CD8-positive, alpha-beta memory T cell (primary cell): ENCODE measurements at regions not wholly inside any gene's neighbourhood (a gene's known extent, or its start where the extent isn't known, plus 50 kb on each side); places are given as distances from the start of the nearest gene placed in this dataset.

Experiments used
- CTCF ChIA-PET: fragments of 350-600 bp; sonication (Branson Sonifier 250); formaldehyde crosslinking; loops from one replicate; lab custom pipeline; 2021; ENCODE audit warnings: antibody characterized with exemption; lab: Charles Lee
- POLR2A ChIA-PET: fragments of 350-600 bp; sonication (Branson Sonifier 250); formaldehyde crosslinking; loops from one replicate; lab custom pipeline; 2021; ENCODE audit warnings: antibody characterized with exemption; lab: Charles Lee
- DNase-seq, 5 donors: peaks; one replicate each; pipeline versions ENCODE4 v3.0.0 to v3.0.0-alpha.2; 2020 to 2022; ENCODE audit warnings: mixed read lengths in 1 of 5
- H3K27ac ChIP-seq: one replicate; pipeline ENCODE4 v1.7.0; 2013; ENCODE audit warnings: low read depth, mild to moderate bottlenecking, low read length, moderate library complexity
- H3K27me3 ChIP-seq: 2 replicates; pipeline ENCODE4 v1.7.0; 2013; ENCODE audit warnings: low read length, mild to moderate bottlenecking; ENCODE audit not compliant: insufficient read depth, poor library complexity, severe bottlenecking
- H3K36me3 ChIP-seq: 2 replicates; pipeline ENCODE4 v1.7.0; 2013; ENCODE audit warnings: mild to moderate bottlenecking, low read length, moderate library complexity; ENCODE audit not compliant: insufficient read depth
- H3K4me1 ChIP-seq: 2 replicates; pipeline ENCODE4 v1.7.0; 2013; ENCODE audit warnings: mild to moderate bottlenecking, low read length, moderate library complexity; ENCODE audit not compliant: insufficient read depth
- H3K4me3 ChIP-seq: 2 replicates; pipeline ENCODE4 v1.7.0; 2013; ENCODE audit warnings: mild to moderate bottlenecking, low read length
- H3K9me3 ChIP-seq: 2 replicates; pipeline ENCODE4 v1.7.0; 2013; ENCODE audit warnings: mild to moderate bottlenecking, low read length
- H3K27ac Mint-ChIP-seq, 8 donors: one replicate each; pipeline ENCODE4 v1.8.0; 2020 to 2021; ENCODE audit warnings: mixed read lengths in 8 of 8, mild to moderate bottlenecking in 6 of 8, inconsistent platforms in 3 of 8, moderate library complexity in 3 of 8
- H3K27me3 Mint-ChIP-seq, 2 donors: one replicate each; pipeline ENCODE4 v1.8.0; 2020 to 2021; ENCODE audit warnings: mixed read lengths in 2 of 2, mild to moderate bottlenecking in 1 of 2, moderate library complexity in 1 of 2
- H3K36me3 Mint-ChIP-seq, 3 donors: one replicate each; pipeline ENCODE4 v1.8.0; 2020 to 2021; ENCODE audit warnings: mixed read lengths in 3 of 3, inconsistent platforms in 1 of 3, mild to moderate bottlenecking in 1 of 3
- H3K4me1 Mint-ChIP-seq, 3 donors: one replicate each; pipeline ENCODE4 v1.8.0; 2020 to 2021; ENCODE audit warnings: mixed read lengths in 3 of 3, inconsistent platforms in 1 of 3, mild to moderate bottlenecking in 1 of 3
- H3K4me3 Mint-ChIP-seq, 7 donors: one replicate each; pipeline ENCODE4 v1.8.0; 2020 to 2021; ENCODE audit warnings: mixed read lengths in 7 of 7, mild to moderate bottlenecking in 6 of 7, moderate library complexity in 4 of 7, inconsistent platforms in 2 of 7
- H3K9me3 Mint-ChIP-seq, 5 donors: one replicate each; pipeline ENCODE4 v1.8.0; 2020 to 2022; ENCODE audit warnings: mixed read lengths in 5 of 5, mild to moderate bottlenecking in 3 of 5, moderate library complexity in 2 of 5, inconsistent platforms in 1 of 5

GRCh38 chr19:30086916-30087315 is 144.9 kb downstream of the URI1 start:
- Mint-ChIP-seq H3K9me3 (no peaks in the 10 kb centered on the region), H3K27me3 (peaks cover 10 to 16% of the 10 kb centered on the region in 2 donors), H3K36me3 (no peaks in the 10 kb centered on the region), H3K27ac (no peak overlapping the region), H3K4me1 (no peaks in the 10 kb centered on the region), H3K4me3 (no peak overlapping the region)
- H3K4me1 ChIP-seq: no peaks in the 10 kb centered on the region
- no peak overlapping the region for H3K27ac ChIP-seq
- no peak for DNase-seq
- POLR2A ChIA-PET: no interaction called here
- no peaks in the 10 kb centered on the region for H3K36me3 ChIP-seq
- H3K4me3 ChIP-seq: no peak overlapping the region
- no peaks in the 10 kb centered on the region for H3K27me3 ChIP-seq
- CTCF ChIA-PET: no interaction called here
- no peaks in the 10 kb centered on the region for H3K9me3 ChIP-seq

GRCh38 chr19:30087381-30088138 is 145.5 kb downstream of the URI1 start:
- POLR2A ChIA-PET: no interaction called here
- H3K4me1 Mint-ChIP-seq: no peaks in the 10 kb centered on the region

GRCh38 chr19:30088567-30088966 is 146.5 kb downstream of the URI1 start:
- ChIA-PET CTCF (no interaction called here), POLR2A (no interaction called here)
- Mint-ChIP-seq H3K4me1 (no peaks in the 10 kb centered on the region), H3K27ac (no peak overlapping the region), H3K9me3 (no peaks in the 10 kb centered on the region), H3K36me3 (no peaks in the 10 kb centered on the region), H3K27me3 (peaks cover 4 to 6% of the 10 kb centered on the region in 2 donors), H3K4me3 (no peak overlapping the region)
- no peaks in the 10 kb centered on the region for H3K27me3 ChIP-seq
- no peak for DNase-seq
- no peaks in the 10 kb centered on the region for H3K9me3 ChIP-seq
- no peak overlapping the region for H3K4me3 ChIP-seq
- H3K27ac ChIP-seq: no peak overlapping the region
- H3K36me3 ChIP-seq: no peaks in the 10 kb centered on the region
- no peaks in the 10 kb centered on the region for H3K4me1 ChIP-seq

More at GRCh38 chr19:30087381-30088138, 145.5 kb downstream of the URI1 start:
- Histone ChIP-seq H3K4me1 (no peaks in the 10 kb centered on the region), H3K27me3 (no peaks in the 10 kb centered on the region), H3K9me3 (no peaks in the 10 kb centered on the region), H3K4me3 (no peak overlapping the region), H3K36me3 (no peaks in the 10 kb centered on the region), H3K27ac (no peak overlapping the region)
- Mint-ChIP-seq H3K27ac (no peak overlapping the region), H3K27me3 (peaks cover 5 to 9% of the 10 kb centered on the region in 2 donors), H3K9me3 (no peaks in the 10 kb centered on the region), H3K36me3 (no peaks in the 10 kb centered on the region), H3K4me3 (no peak overlapping the region)
- DNase-seq: no peak
- CTCF ChIA-PET: no interaction called here

GRCh38 chr19:30089086-30089665 is 147.1 kb downstream of the URI1 start:
- Histone ChIP-seq H3K27me3 (no peaks in the 10 kb centered on the region), H3K27ac (no peak overlapping the region), H3K9me3 (no peaks in the 10 kb centered on the region), H3K4me1 (no peaks in the 10 kb centered on the region), H3K36me3 (no peaks in the 10 kb centered on the region), H3K4me3 (no peak overlapping the region)
- Mint-ChIP-seq H3K4me3 (no peak overlapping the region), H3K9me3 (no peaks in the 10 kb centered on the region), H3K36me3 (no peaks in the 10 kb centered on the region), H3K27me3 (peaks cover 6% of the 10 kb centered on the region in 2 donors), H3K4me1 (no peaks in the 10 kb centered on the region), H3K27ac (no peak overlapping the region)
- CTCF ChIA-PET: no interaction called here
- DNase-seq: no peak
- POLR2A ChIA-PET: no interaction called here

DNA sequence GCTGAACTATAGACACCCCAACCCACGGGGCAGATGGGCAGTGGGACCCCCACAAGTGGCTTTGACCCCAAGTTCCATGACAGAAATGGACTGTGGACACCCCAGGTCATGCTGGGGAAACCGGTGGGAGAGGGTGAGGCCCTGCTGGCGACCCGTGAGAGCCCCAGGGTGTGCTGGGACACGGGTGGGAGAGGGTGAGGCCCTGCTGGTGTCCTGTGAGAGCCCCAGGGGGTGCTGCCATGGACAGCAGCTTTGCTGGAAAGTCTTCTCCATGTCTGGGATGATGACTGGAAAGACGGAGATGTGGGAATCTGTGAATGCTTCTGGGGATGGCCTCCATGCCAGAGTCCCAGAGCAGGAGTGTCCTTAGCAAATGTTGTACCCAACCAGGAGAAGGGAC is 148.4 kb downstream of the URI1 start:
- Histone ChIP-seq H3K27me3 (no peaks in the 10 kb centered on the region), H3K36me3 (no peaks in the 10 kb centered on the region), H3K9me3 (no peaks in the 10 kb centered on the region), H3K4me3 (no peak overlapping the region), H3K4me1 (no peaks in the 10 kb centered on the region), H3K27ac (no peak overlapping the region)
- no peak for DNase-seq
- ChIA-PET CTCF (no interaction called here), POLR2A (no interaction called here)
- Mint-ChIP-seq H3K4me3 (no peak overlapping the region), H3K27ac (no peak overlapping the region), H3K4me1 (no peaks in the 10 kb centered on the region), H3K9me3 (no peaks in the 10 kb centered on the region), H3K36me3 (no peaks in the 10 kb centered on the region), H3K27me3 (peaks cover 6% of the 10 kb centered on the region in 2 donors)

DNA sequence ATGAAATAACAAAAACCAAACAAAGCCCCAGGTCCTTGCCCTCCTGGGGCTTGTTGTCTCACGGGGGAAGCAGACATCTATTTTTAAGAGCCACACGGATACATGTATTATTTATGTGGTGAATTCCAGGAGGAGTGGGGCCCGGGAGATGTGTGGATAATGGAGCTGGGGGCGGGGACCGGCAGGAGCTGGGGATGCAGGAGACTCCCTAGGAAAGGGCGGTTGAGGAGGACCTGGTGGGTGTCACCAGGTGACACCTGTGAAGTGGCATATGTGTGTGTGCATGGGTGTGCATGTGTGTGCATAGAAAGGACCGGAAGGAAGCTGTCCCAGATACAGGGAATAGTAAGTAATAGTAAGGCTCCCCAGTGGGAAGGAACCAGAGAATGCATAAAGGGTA is 148.9 kb downstream of the URI1 start:
- Mint-ChIP-seq H3K4me3 (no peak overlapping the region), H3K27me3 (peaks cover 6% of the 10 kb centered on the region in 2 donors), H3K36me3 (no peaks in the 10 kb centered on the region), H3K27ac (no peak overlapping the region), H3K9me3 (no peaks in the 10 kb centered on the region), H3K4me1 (no peaks in the 10 kb centered on the region)
- H3K4me1 ChIP-seq: no peaks in the 10 kb centered on the region
- H3K36me3 ChIP-seq: no peaks in the 10 kb centered on the region
- no peaks in the 10 kb centered on the region for H3K9me3 ChIP-seq
- DNase-seq: no peak
- H3K4me3 ChIP-seq: no peak overlapping the region
- CTCF ChIA-PET: no interaction called here
- H3K27me3 ChIP-seq: no peaks in the 10 kb centered on the region
- POLR2A ChIA-PET: no interaction called here
- no peak overlapping the region for H3K27ac ChIP-seq

- H3K36me3 Mint-ChIP-seq: no peaks in the 10 kb centered on the region
- H3K36me3 ChIP-seq: no peaks in the 10 kb centered on the region
- DNase-seq: no peak
Measured at GRCh38 chr19:30091456-30091855, 149.4 kb downstream of the URI1 start.

DNA sequence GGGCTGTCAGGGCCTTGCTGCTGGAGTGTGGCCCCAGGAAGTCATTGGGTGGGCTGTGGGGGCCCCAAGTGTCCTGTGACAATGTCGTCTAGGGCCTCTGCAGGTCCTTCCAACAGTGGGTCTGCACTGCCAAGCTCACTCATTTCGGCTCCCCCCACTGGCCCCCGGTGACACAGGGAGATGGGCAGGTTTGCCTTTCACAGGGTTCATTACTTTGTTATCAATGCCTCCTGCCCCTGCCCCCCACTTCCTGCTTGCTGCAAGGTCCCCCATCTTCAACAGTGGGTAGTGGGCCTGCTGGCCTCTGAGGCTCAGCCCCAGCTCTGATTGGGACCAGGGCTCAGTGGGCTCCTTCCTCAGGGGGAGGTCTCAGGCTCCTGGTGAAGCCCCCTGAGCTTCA is 149.8 kb downstream of the URI1 start:
- no peak overlapping the region for H3K4me3 Mint-ChIP-seq
- Histone ChIP-seq H3K4me3 (no peak overlapping the region), H3K36me3 (no peaks in the 10 kb centered on the region), H3K27ac (no peak overlapping the region), H3K27me3 (no peaks in the 10 kb centered on the region), H3K4me1 (no peaks in the 10 kb centered on the region), H3K9me3 (no peaks in the 10 kb centered on the region)
- H3K36me3 Mint-ChIP-seq: no peaks in the 10 kb centered on the region
- H3K9me3 Mint-ChIP-seq: no peaks in the 10 kb centered on the region
- no peaks in the 10 kb centered on the region for H3K4me1 Mint-ChIP-seq
- CTCF ChIA-PET: no interaction called here
- POLR2A ChIA-PET: no interaction called here
- peaks cover 6% of the 10 kb centered on the region in 2 donors for H3K27me3 Mint-ChIP-seq
- no peak overlapping the region for H3K27ac Mint-ChIP-seq
- no peak for DNase-seq

More at GRCh38 chr19:30091456-30091855, 149.4 kb downstream of the URI1 start:
- H3K4me3 ChIP-seq: no peak overlapping the region
- Mint-ChIP-seq H3K9me3 (no peaks in the 10 kb centered on the region), H3K27me3 (peaks cover 6% of the 10 kb centered on the region in 2 donors), H3K27ac (no peak overlapping the region), H3K4me3 (no peak overlapping the region), H3K4me1 (no peaks in the 10 kb centered on the region)
- no peak overlapping the region for H3K27ac ChIP-seq
- no peaks in the 10 kb centered on the region for H3K4me1 ChIP-seq
- CTCF ChIA-PET: no interaction called here
- H3K27me3 ChIP-seq: no peaks in the 10 kb centered on the region
- POLR2A ChIA-PET: no interaction called here
- H3K9me3 ChIP-seq: no peaks in the 10 kb centered on the region
